AG10803 (cell line): ENCODE measurements at regions not wholly inside any gene's neighbourhood (a gene's known extent, or its start where the extent isn't known, plus 50 kb on each side); places are given as distances from the start of the nearest gene placed in this dataset.

Experiments
- DNase-seq: peaks from one replicate; pipeline ENCODE4 v3.0.0; 2010; ENCODE audit warnings: low read depth
- H3K4me3 ChIP-seq: 2 replicates; pipeline ENCODE4 v1.5.1; 2011; ENCODE audit warnings: mild to moderate bottlenecking, low read length, control low read depth
- CTCF ChIP-seq: conservative IDR thresholded peaks from 2 replicates; pipeline ENCODE4 v1.5.1; 2011; ENCODE audit warnings: mild to moderate bottlenecking, low read length, control low read depth, inconsistent platforms

GRCh38 chr6:146881228-146882181 lies 282.7 kb downstream of the ADGB start:
- no peak for TF ChIP-seq CTCF
- no peak overlapping the region for H3K4me3 ChIP-seq
- DNase-seq = no peak

- no peak overlapping the region for H3K4me3 ChIP-seq
- TF ChIP-seq CTCF = no peak
- no peak for DNase-seq
Observed at GRCh38 chr6:146883640-146884531, 285.1 kb downstream of the ADGB start.

- no peak overlapping the region for H3K4me3 ChIP-seq
- TF ChIP-seq CTCF = no peak
- DNase-seq = no peak
Observed at GRCh38 chr6:146884728-146885127, 286.0 kb downstream of the ADGB start.

GRCh38 chr6:146885708-146886457 lies 287.1 kb downstream of the ADGB start:
- DNase-seq = no peak
- H3K4me3 ChIP-seq = no peak overlapping the region
- no peak for TF ChIP-seq CTCF

GRCh38 chr6:146886587-146887446 lies 288.0 kb downstream of the ADGB start:
- no peak overlapping the region for H3K4me3 ChIP-seq
- DNase-seq = no peak
- TF ChIP-seq CTCF = no peak

- H3K4me3 ChIP-seq = no peak overlapping the region
- peak; percentile 20 for DNase-seq
- TF ChIP-seq CTCF = no peak
Observed at GRCh38 chr6:146887447-146888077, 288.8 kb downstream of the ADGB start.
